Keratinocyte (primary cell): ENCODE measurements at regions not wholly inside any gene's neighbourhood (a gene's known extent, or its start where the extent isn't known, plus 50 kb on each side); places are given as distances from the start of the nearest gene placed in this dataset.

Source experiments
- DNase-seq: peaks from one replicate; pipeline ENCODE4 v3.0.0-alpha.2; 2011; ENCODE audit warnings: low read depth, missing footprints, low spot score
- FAIRE-seq: peaks from 2 replicates; lab custom pipeline; 2011; peaks lifted over from hg19 to GRCh38; lab: Jason Lieb, UNC
- H2AFZ ChIP-seq: 2 replicates; pipeline ENCODE4 v1.6.0; 2012; ENCODE audit warnings: low read length, control low read depth, inconsistent platforms; ENCODE audit not compliant: control insufficient read depth
- H3K27ac ChIP-seq: 2 replicates; pipeline ENCODE4 v1.5.1; 2011; ENCODE audit warnings: low read length; ENCODE audit not compliant: control insufficient read depth, insufficient read depth
- H3K27me3 ChIP-seq: 3 replicates; pipeline ENCODE4 v1.6.0; 2011; ENCODE audit warnings: low read length; ENCODE audit not compliant: control insufficient read depth, insufficient read depth; ENCODE audit errors: extremely low read depth
- H3K36me3 ChIP-seq, 2 experiments: 2 replicates in 1 of 2; 3 replicates in 1 of 2; pipeline ENCODE4 v1.5.1; 2011; ENCODE audit warnings: low read length in 2 of 2, mild to moderate bottlenecking in 1 of 2; ENCODE audit not compliant: control insufficient read depth in 2 of 2, insufficient read depth in 2 of 2; ENCODE audit errors: extremely low read depth in 1 of 2
- H3K4me1 ChIP-seq: 3 replicates; pipeline ENCODE4 v1.5.1; 2011; ENCODE audit warnings: low read length; ENCODE audit not compliant: control insufficient read depth, insufficient read depth; ENCODE audit errors: extremely low read depth
- H3K4me2 ChIP-seq: 3 replicates; pipeline ENCODE4 v1.6.0; 2011; ENCODE audit warnings: low read depth, low read length; ENCODE audit not compliant: control insufficient read depth, insufficient read depth; ENCODE audit errors: extremely low read depth
- H3K4me3 ChIP-seq, 3 experiments: fragments of 200-600 bp in 1 of 3; sonication (generic) in 1 of 3; 2 replicates in 2 of 3; 3 replicates in 1 of 3; pipeline ENCODE4 v1.5.1; 2011 to 2016; ENCODE audit warnings: low read length in 3 of 3, mild to moderate bottlenecking in 3 of 3, control low read depth in 2 of 3, inconsistent platforms in 1 of 3, low read depth in 1 of 3, mixed read lengths in 1 of 3, mixed run types in 1 of 3, moderate library complexity in 1 of 3; ENCODE audit not compliant: control insufficient read depth in 2 of 3, insufficient read depth in 2 of 3; ENCODE audit errors: extremely low read depth in 1 of 3
- H3K79me2 ChIP-seq: 2 replicates; pipeline ENCODE4 v1.6.0; 2012; ENCODE audit warnings: low read length; ENCODE audit not compliant: control insufficient read depth, insufficient read depth
- H3K9ac ChIP-seq: 3 replicates; pipeline ENCODE4 v1.6.0; 2011; ENCODE audit warnings: low read length; ENCODE audit not compliant: control insufficient read depth, insufficient read depth; ENCODE audit errors: extremely low read depth
- H3K9me1 ChIP-seq: 3 replicates; pipeline ENCODE4 v1.6.0; 2011; ENCODE audit warnings: low read length; ENCODE audit not compliant: control insufficient read depth, insufficient read depth; ENCODE audit errors: extremely low read depth
- H3K9me3 ChIP-seq: 2 replicates; pipeline ENCODE4 v1.5.1; 2012; ENCODE audit warnings: low read depth, low read length; ENCODE audit not compliant: control insufficient read depth
- H4K20me1 ChIP-seq: 3 replicates; pipeline ENCODE4 v1.6.0; 2011; ENCODE audit warnings: low read length; ENCODE audit not compliant: control insufficient read depth, insufficient read depth; ENCODE audit errors: extremely low read depth
- CTCF ChIP-seq, 3 experiments: IDR thresholded peaks in 1 of 3; conservative IDR thresholded peaks in 1 of 3; optimal IDR thresholded peaks in 1 of 3; 2 replicates in 2 of 3; 3 replicates in 1 of 3; pipeline versions ENCODE3 to v1.5.1; 2011; ENCODE audit warnings: low read length in 3 of 3, mild to moderate bottlenecking in 3 of 3, moderate library complexity in 2 of 3, control low read depth in 1 of 3, inconsistent platforms in 1 of 3; ENCODE audit not compliant: insufficient read depth in 2 of 3; ENCODE audit errors: extremely low read depth in 1 of 3
- EZH2 ChIP-seq: IDR thresholded peaks from one replicate; pipeline ENCODE4 v1.6.1; 2012; ENCODE audit warnings: inconsistent platforms, mild to moderate bottlenecking, low read length, moderate library complexity
- dilution Hi-C: fragments of 300-500 bp; cut with MboI; formaldehyde crosslinking; loops from one replicate; pipeline ENCODE4 v1.7.0; 2020; ENCODE audit warnings: low sequenced_read_pairs; ENCODE audit not compliant: extremely low pct_ligation_motif_present

- Histone ChIP-seq H2AFZ (no peak overlapping the region), H3K4me1 (no peaks in the 10 kb centered on the region), H3K36me3 (no peaks in the 10 kb centered on the region), H3K9me1 (no peaks in the 10 kb centered on the region), H3K27me3 (no peaks in the 10 kb centered on the region), H3K9ac (no peak overlapping the region), H4K20me1 (no peaks in the 10 kb centered on the region), H3K27ac (no peak overlapping the region), H3K4me2 (no peak overlapping the region), H3K79me2 (no peaks in the 10 kb centered on the region), H3K4me3 (no peak overlapping the region), H3K9me3 (no peaks in the 10 kb centered on the region)
- dilution Hi-C loops: no loop called here
- TF ChIP-seq EZH2 (no peak), CTCF (optimal IDR thresholded peaks at IDR 0.05 in 1 of 3, IDR thresholded peaks at IDR 0.05 in 1 of 3, conservative IDR thresholded peaks at IDR 0.05 in 1 of 3; ENCODE audit: extremely low read depth in 1 of 3, insufficient read depth in 2 of 3, low read length in 3 of 3) (no peak)
- no peak for DNase-seq
- FAIRE-seq: no peak
Observed at GRCh38 chr7:15950299-15950698, 263.8 kb upstream of the MEOX2 start.

- no peaks in the 10 kb centered on the region for H3K79me2 ChIP-seq
- dilution Hi-C loops: no loop called here
- no peak overlapping the region for H3K27ac ChIP-seq
- H3K36me3 ChIP-seq: no peaks in the 10 kb centered on the region
- no peak overlapping the region for H3K4me3 ChIP-seq
- H3K4me1 ChIP-seq: no peaks in the 10 kb centered on the region
- no peak overlapping the region for H2AFZ ChIP-seq
- DNase-seq (no peak), FAIRE-seq (no peak)
- no peak overlapping the region for H3K4me2 ChIP-seq
- no peak overlapping the region for H3K9ac ChIP-seq
- H3K9me1 ChIP-seq: no peaks in the 10 kb centered on the region
- no peaks in the 10 kb centered on the region for H3K27me3 ChIP-seq
- H3K9me3 ChIP-seq: no peaks in the 10 kb centered on the region
- H4K20me1 ChIP-seq: no peaks in the 10 kb centered on the region
- TF ChIP-seq CTCF (optimal IDR thresholded peaks at IDR 0.05 in 1 of 3, IDR thresholded peaks at IDR 0.05 in 1 of 3, conservative IDR thresholded peaks at IDR 0.05 in 1 of 3; ENCODE audit: extremely low read depth in 1 of 3, insufficient read depth in 2 of 3, low read length in 3 of 3) (no peak), EZH2 (no peak)
Observed at GRCh38 chr7:15947754-15948153, 261.3 kb upstream of the MEOX2 start.
